Kidney (tissue), 13 donors: ENCODE measurements at regions not wholly inside any gene's neighbourhood (a gene's known extent, or its start where the extent isn't known, plus 50 kb on each side); places are given as distances from the start of the nearest gene placed in this dataset.

Source experiments
- DNase-seq, 5 donors: peaks; one replicate each; pipeline ENCODE4 v3.0.0-alpha.2; 2013 to 2020
- FAIRE-seq: peaks from 2 replicates; lab custom pipeline; 2012; peaks lifted over from hg19 to GRCh38; lab: Jason Lieb, UNC
- H3K27ac ChIP-seq, 2 donors: one replicate each; pipeline ENCODE4 v1.7.0; 2013; ENCODE audit warnings: low read depth in 2 of 2, low read length in 2 of 2, inconsistent platforms in 1 of 2
- H3K27me3 ChIP-seq: one replicate; pipeline ENCODE4 v1.7.1; 2013; ENCODE audit warnings: low read length, inconsistent platforms; ENCODE audit not compliant: control insufficient read depth, insufficient read depth
- H3K36me3 ChIP-seq, 3 donors: one replicate each; pipeline versions ENCODE4 v1.7.0 to v1.7.1; 2013; ENCODE audit warnings: low read length in 3 of 3, control low read depth in 1 of 3, inconsistent platforms in 1 of 3; ENCODE audit not compliant: insufficient read depth in 3 of 3, control insufficient read depth in 2 of 3
- H3K4me1 ChIP-seq, 3 donors: one replicate each; pipeline versions ENCODE4 v1.7.0 to v1.7.1; 2013; ENCODE audit warnings: low read length in 3 of 3, inconsistent platforms in 1 of 3, low read depth in 1 of 3; ENCODE audit not compliant: control insufficient read depth in 2 of 3, insufficient read depth in 2 of 3
- H3K4me3 ChIP-seq, 3 donors: one replicate each; pipeline versions ENCODE4 v1.7.0 to v1.8.1; 2013; ENCODE audit warnings: low read length in 3 of 3, control low read depth in 1 of 3, inconsistent platforms in 1 of 3
- H3K9ac ChIP-seq, 3 donors: one replicate each; pipeline versions ENCODE4 v1.7.0 to v1.7.1; 2013; ENCODE audit warnings: low read length in 3 of 3, control low read depth in 1 of 3, inconsistent platforms in 1 of 3
- H3K9me3 ChIP-seq, 3 donors: one replicate each; pipeline versions ENCODE4 v1.7.0 to v1.7.1; 2013; ENCODE audit warnings: low read length in 3 of 3, control low read depth in 1 of 3, inconsistent platforms in 1 of 3; ENCODE audit not compliant: control insufficient read depth in 2 of 3, insufficient read depth in 1 of 3
- intact Hi-C: fragments of 100-400 bp; cut with DNase I; formaldehyde crosslinking; loops from one replicate; pipeline ENCODE4 v1.11.1; 2022
- TF ChIP-seq, protein P1 (sequence below): IDR thresholded peaks from 3 replicates; pipeline ENCODE4 v1.5.1; 2012; ENCODE audit warnings: mild to moderate bottlenecking, moderate library complexity, borderline replicate concordance; ENCODE audit not compliant: insufficient read depth; ENCODE audit errors: extremely low read depth
- donor health status: control.
- donor health status: control.
- donor health status: control.
- donor health status: control.
- donor health status: control.
- donor health status: DM: yes; HTN: yes; CAD: no.
- donor health status: Normal renal cell carcinoma (clear cell type).

GRCh38 chr3:83807511-83807910, 1151.3 kb upstream of the CADM2 start:
- FAIRE-seq: no peak
- no peak overlapping the region for H3K4me3 ChIP-seq

GRCh38 chr3:83813176-83813575, 1145.6 kb upstream of the CADM2 start:
- Histone ChIP-seq H3K9me3 (no peaks in the 10 kb centered on the region), H3K27me3 (no peaks in the 10 kb centered on the region), H3K9ac (no peak overlapping the region), H3K4me3 (no peak overlapping the region), H3K4me1 (no peaks in the 10 kb centered on the region), H3K36me3 (no peaks in the 10 kb centered on the region), H3K27ac (no peak overlapping the region)
- TF ChIP-seq, protein P1, sequence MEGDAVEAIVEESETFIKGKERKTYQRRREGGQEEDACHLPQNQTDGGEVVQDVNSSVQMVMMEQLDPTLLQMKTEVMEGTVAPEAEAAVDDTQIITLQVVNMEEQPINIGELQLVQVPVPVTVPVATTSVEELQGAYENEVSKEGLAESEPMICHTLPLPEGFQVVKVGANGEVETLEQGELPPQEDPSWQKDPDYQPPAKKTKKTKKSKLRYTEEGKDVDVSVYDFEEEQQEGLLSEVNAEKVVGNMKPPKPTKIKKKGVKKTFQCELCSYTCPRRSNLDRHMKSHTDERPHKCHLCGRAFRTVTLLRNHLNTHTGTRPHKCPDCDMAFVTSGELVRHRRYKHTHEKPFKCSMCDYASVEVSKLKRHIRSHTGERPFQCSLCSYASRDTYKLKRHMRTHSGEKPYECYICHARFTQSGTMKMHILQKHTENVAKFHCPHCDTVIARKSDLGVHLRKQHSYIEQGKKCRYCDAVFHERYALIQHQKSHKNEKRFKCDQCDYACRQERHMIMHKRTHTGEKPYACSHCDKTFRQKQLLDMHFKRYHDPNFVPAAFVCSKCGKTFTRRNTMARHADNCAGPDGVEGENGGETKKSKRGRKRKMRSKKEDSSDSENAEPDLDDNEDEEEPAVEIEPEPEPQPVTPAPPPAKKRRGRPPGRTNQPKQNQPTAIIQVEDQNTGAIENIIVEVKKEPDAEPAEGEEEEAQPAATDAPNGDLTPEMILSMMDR: no peak
- intact Hi-C loops: no loop called here
- FAIRE-seq (no peak), DNase-seq (no peak)

More at GRCh38 chr3:83807511-83807910, 1151.3 kb upstream of the CADM2 start:
- TF ChIP-seq, protein P1: no peak
- no peaks in the 10 kb centered on the region for H3K36me3 ChIP-seq
- H3K27me3 ChIP-seq: no peaks in the 10 kb centered on the region
- intact Hi-C loops: no loop called here
- no peak overlapping the region for H3K27ac ChIP-seq
- no peak overlapping the region for H3K9ac ChIP-seq
- H3K9me3 ChIP-seq: no peaks in the 10 kb centered on the region
- no peak for DNase-seq
- no peaks in the 10 kb centered on the region for H3K4me1 ChIP-seq

- no peak overlapping the region for H3K9ac ChIP-seq
- H3K27ac ChIP-seq: no peak overlapping the region
- H3K4me1 ChIP-seq: no peaks in the 10 kb centered on the region
- H3K27me3 ChIP-seq: no peaks in the 10 kb centered on the region
- DNase-seq (no peak), FAIRE-seq (no peak)
- H3K9me3 ChIP-seq: no peaks in the 10 kb centered on the region
- intact Hi-C loops: no loop called here
- TF ChIP-seq, protein P1: no peak
- no peak overlapping the region for H3K4me3 ChIP-seq
- H3K36me3 ChIP-seq: no peaks in the 10 kb centered on the region
Observed at GRCh38 chr3:83816653-83817052, 1142.1 kb upstream of the CADM2 start.

DNA sequence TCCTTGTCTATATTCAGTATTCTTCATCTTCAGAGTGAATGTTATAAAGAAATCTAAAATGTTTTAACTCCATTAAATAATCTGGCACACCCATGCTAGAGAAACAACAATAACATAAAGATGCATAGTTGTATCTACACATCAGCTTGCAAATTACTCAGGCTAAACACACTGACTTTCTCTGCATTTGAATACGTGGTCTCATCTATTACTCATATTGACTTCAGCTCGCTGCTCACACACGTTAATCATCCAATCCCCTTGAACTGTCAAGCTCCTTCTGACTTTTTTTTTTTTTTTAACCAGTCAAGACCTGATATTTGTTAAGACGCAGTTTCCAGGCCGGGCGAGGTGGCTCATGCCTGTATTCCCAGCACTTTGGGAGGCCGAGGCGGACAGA, 1137.3 kb upstream of the CADM2 start:
- no peak overlapping the region for H3K27ac ChIP-seq
- no peaks in the 10 kb centered on the region for H3K9me3 ChIP-seq
- H3K4me3 ChIP-seq: no peak overlapping the region
- DNase-seq (no peak), FAIRE-seq (no peak)
- no peaks in the 10 kb centered on the region for H3K36me3 ChIP-seq
- intact Hi-C loops: no loop called here
- TF ChIP-seq, protein P1: no peak
- no peaks in the 10 kb centered on the region for H3K27me3 ChIP-seq
- no peak overlapping the region for H3K9ac ChIP-seq
- H3K4me1 ChIP-seq: no peaks in the 10 kb centered on the region
